GM18511 (cell line): ENCODE measurements at regions not wholly inside any gene's neighbourhood (a gene's known extent, or its start where the extent isn't known, plus 50 kb on each side); places are given as distances from the start of the nearest gene placed in this dataset.
"Not testable (repeated sequence)": the region's sequence is repeated elsewhere in the genome, so short reads cannot be mapped to it uniquely, and the experiment has no call there.

Experiments used
- ATAC-seq: cut with Tn5 transposase; IDR thresholded peaks from one replicate; pipeline ENCODE4 v1.9.1; 2021; ENCODE audit warnings: mild to moderate bottlenecking, moderate library complexity; ENCODE audit not compliant: unreplicated experiment

- ATAC-seq = no peak
Measured at GRCh38 chr5:99617335-99617734, 688.5 kb upstream of the CHD1 start.

DNA sequence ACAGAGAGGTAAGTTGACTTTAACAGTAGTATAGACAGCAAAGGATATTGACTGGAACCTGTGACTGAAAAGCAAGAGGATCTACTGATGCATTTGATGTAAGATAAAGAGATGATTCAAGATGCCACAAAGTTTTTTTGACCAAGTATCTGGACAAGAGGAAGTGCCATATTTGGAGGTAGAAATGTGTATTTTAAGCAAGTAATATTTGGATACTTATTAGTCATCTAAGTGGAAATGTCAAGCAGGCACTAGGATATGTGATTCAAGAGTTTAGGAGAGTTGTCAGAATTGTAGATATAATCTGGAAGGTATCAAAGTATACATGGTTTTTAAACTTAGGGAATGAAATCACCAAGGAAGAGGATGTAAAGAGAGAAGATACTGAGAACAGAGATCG is 686.1 kb upstream of the CHD1 start:
- ATAC-seq = no peak

GRCh38 chr5:99607124-99607523 is 678.3 kb upstream of the CHD1 start:
- ATAC-seq = no peak

GRCh38 chr5:99605904-99606303 is 677.1 kb upstream of the CHD1 start:
- ATAC-seq = no peak

GRCh38 chr5:99600952-99601351 is 672.1 kb upstream of the CHD1 start:
- ATAC-seq = no peak

- ATAC-seq = no peak
Measured at GRCh38 chr5:99590806-99591205, 662.0 kb upstream of the CHD1 start.

GRCh38 chr5:99589424-99589823 is 660.6 kb upstream of the CHD1 start:
- ATAC-seq = no peak

DNA sequence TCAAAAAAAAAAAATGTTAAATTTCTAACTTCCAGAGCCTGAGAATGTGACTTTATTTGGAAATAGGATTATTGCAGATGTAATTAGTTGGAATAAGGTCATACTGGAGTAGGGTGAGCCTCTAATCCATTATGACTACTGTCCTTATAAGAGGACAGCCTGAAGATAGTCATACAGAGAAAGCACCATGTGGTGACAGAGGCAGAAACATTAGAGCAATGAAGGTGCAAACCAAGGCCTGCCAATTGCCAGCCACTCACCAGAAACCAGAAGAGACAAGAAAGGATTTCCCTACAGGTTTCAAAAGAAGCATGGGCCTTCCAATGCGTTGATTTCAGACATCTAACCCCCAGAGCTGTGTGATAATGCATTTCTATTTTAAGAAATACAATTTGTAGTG is 659.2 kb upstream of the CHD1 start:
- ATAC-seq = peak; percentile 73

- no peak for ATAC-seq
Measured at GRCh38 chr5:99586878-99587277, 658.1 kb upstream of the CHD1 start.

- ATAC-seq = not testable (repeated sequence)
Measured at GRCh38 chr5:99581204-99581603, 652.4 kb upstream of the CHD1 start.

GRCh38 chr5:99562937-99563627 is 634.3 kb upstream of the CHD1 start:
- not testable (repeated sequence) for ATAC-seq

- no peak for ATAC-seq
Measured at GRCh38 chr5:99553211-99553810, 624.5 kb upstream of the CHD1 start.

- no peak for ATAC-seq
Measured at GRCh38 chr5:99544356-99544755, 615.5 kb upstream of the CHD1 start.

- ATAC-seq = no peak
Measured at GRCh38 chr5:99543841-99544240, 615.0 kb upstream of the CHD1 start.

DNA sequence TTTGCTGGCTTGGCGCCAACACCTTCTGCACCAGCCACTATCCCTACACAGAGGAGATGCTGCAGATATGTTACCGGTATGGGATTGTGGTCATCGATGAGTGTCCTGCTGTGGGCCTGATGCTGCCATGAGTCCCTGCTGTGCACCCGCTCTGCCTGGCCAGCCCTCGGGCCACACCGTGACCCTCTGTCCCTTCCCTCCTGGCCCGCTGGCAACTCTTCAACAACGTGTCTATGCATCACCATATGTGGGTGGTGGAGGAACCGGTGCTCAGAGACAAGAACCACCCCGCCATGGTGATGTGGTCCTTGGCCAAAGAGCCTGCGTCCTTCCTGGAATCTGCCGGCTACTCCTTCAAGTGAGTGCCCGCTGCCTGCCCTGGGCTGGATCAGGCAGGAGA is 605.4 kb upstream of the CHD1 start:
- ATAC-seq = not testable (repeated sequence)

- ATAC-seq = not testable (repeated sequence)
Measured at GRCh38 chr5:99521666-99522065, 592.9 kb upstream of the CHD1 start.

- ATAC-seq = not testable (repeated sequence)
Measured at GRCh38 chr5:99515864-99516490, 587.2 kb upstream of the CHD1 start.

DNA sequence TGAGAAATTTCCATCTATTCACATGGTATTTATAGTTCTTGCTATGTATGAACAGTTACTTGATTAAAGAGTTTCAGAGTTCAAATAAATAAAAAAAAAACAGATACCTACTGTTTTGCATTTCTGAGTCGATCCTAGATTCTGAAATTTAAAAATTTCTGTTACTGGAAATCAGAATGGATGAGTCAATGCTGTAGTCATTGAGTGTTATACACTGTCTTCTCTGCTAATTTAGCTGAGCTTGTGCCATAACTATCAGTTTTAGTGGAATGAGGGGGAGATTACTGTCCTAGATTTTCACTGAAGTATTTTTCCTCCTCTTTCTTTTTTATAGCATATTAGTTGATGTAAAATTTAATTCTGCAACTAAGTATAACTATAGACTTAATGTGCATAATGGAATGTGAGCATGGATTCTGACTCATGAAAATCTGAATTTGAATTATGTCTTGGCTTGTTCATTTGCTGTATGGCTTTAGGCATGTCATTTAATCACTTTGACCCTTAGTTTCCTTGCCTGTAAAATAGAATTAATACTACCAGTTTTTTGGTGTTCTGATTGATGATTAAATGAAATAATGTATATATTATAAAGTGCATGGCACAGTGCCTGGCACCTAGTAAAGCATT is 581.5 kb upstream of the CHD1 start:
- not testable (repeated sequence) for ATAC-seq

GRCh38 chr5:99509064-99509463 is 580.3 kb upstream of the CHD1 start:
- ATAC-seq = not testable (repeated sequence)

DNA sequence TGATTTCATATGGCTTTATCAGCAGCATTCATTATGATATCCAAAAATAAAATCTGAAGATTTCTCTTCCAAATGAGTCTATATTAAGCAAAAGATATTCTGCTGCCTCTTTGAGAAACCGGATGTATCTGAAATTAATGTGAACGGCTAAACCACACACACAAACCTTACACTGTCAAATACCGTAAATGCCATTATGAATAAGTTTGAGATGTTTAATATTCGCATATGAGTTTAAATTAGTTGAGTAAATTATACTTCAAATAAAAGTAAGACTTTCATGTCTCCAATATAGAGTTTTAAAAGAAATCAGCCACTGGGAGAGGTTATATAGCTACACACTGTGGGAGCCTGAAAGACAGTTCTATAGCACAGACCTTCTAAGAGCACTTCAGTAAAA is 566.6 kb upstream of the CHD1 start:
- not testable (repeated sequence) for ATAC-seq

DNA sequence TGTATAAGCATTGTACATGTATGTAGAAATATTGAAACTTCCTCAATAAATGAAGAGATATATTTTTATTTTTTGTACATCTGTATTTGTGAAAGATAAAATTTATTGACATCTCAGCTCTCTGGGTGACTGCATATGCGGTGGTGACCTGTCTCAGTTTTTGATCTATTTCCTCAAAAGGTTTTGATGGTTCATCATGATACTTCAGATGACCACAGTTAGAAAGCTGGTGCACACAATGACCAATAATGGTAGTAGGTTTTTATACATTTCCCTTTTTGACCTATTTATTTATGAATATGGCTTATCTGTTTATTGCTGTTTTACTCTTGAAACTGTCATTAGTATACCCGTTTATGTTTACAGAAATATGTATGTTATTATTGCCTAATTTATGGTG is 549.6 kb upstream of the CHD1 start:
- not testable (repeated sequence) for ATAC-seq

DNA sequence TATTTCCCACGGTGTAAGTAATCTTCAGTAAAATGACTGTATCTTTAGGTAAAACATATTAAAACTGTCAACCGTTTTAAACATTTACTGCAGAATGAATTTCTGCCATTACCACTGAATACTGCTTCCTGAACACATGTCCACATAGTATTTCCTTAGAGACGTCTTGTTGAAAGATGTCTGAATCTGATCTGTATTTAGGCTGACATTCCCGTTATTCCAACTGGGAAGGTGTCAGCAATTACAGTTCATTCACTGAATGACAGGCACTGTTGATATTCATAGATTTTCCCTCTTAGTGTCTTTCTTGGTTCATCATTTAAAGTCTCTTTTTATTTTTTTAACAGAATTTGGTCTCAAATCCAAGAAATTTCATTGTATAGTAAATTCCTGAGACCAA is 544.5 kb upstream of the CHD1 start:
- ATAC-seq = not testable (repeated sequence)
